Suprapubic skin (tissue), 4 donors: ENCODE measurements at regions not wholly inside any gene's neighbourhood (a gene's known extent, or its start where the extent isn't known, plus 50 kb on each side); places are given as distances from the start of the nearest gene placed in this dataset.

Source experiments
- CTCF ChIP-seq, 2 donors: fragments of 200-600 bp in 1 of 2; fragments of 450-650 bp in 1 of 2; sonication (generic) in 1 of 2; IDR thresholded peaks; one replicate each; pipeline ENCODE4 v1.5.1; 2016 to 2019; ENCODE audit warnings: antibody characterized with exemption in 2 of 2, mild to moderate bottlenecking in 1 of 2, moderate library complexity in 1 of 2
- EP300 ChIP-seq: sonication (generic); formaldehyde crosslinking; IDR thresholded peaks from one replicate; pipeline ENCODE4 v1.6.1; 2017; ENCODE audit warnings: antibody characterized with exemption
- POLR2A ChIP-seq, 2 donors: fragments of 450-650 bp; IDR thresholded peaks; one replicate each; pipeline ENCODE4 v1.6.1; 2017; ENCODE audit warnings: antibody characterized with exemption in 2 of 2, mild to moderate bottlenecking in 2 of 2, moderate library complexity in 2 of 2
- POLR2AphosphoS5 ChIP-seq, 3 donors: sonication (generic); formaldehyde crosslinking; IDR thresholded peaks; one replicate each; pipeline ENCODE4 v1.6.1; 2017; ENCODE audit warnings: antibody characterized with exemption in 3 of 3

GRCh38 chr1:36656271-36656670 is 173.6 kb upstream of the CSF3R start:
- TF ChIP-seq CTCF (IDR thresholded peaks at IDR 0.05) (no peak), POLR2A (IDR thresholded peaks at IDR 0.05) (no peak), EP300 (no peak), POLR2AphosphoS5 (IDR thresholded peaks at IDR 0.05) (no peak)
